ENCODE measurements at regions not wholly inside any gene's neighbourhood (a gene's known extent, or its start where the extent isn't known, plus 50 kb on each side); places are given as distances from the start of the nearest gene placed in this dataset.

- TF ChIP-seq GATA3 (IDR thresholded peaks at IDR 0.05; ENCODE audit: low read depth, low read length) = no peak
- no peak for TF ChIP-seq GATA2 (IDR thresholded peaks at IDR 0.05; ENCODE audit: low read depth, low read length)
These were observed 134.0 kb upstream of the IRX6 start for GRCh38 chr16:55189682-55190636.

GRCh38 chr16:55192734-55193133 lies 131.3 kb upstream of the IRX6 start:
- TF ChIP-seq GATA3 (IDR thresholded peaks at IDR 0.05; ENCODE audit: low read depth, low read length) = no peak
- TF ChIP-seq GATA2 (IDR thresholded peaks at IDR 0.05; ENCODE audit: low read depth, low read length) = no peak

- TF ChIP-seq GATA2 (IDR thresholded peaks at IDR 0.05; ENCODE audit: low read depth, low read length) (no peak), GATA3 (IDR thresholded peaks at IDR 0.05; ENCODE audit: low read depth, low read length) (no peak)
These were observed 120.4 kb upstream of the IRX6 start for GRCh38 chr16:55203570-55203969.

- TF ChIP-seq GATA2 (IDR thresholded peaks at IDR 0.05; ENCODE audit: low read depth, low read length) (no peak), GATA3 (IDR thresholded peaks at IDR 0.05; ENCODE audit: low read depth, low read length) (no peak)
These were observed 119.9 kb upstream of the IRX6 start for GRCh38 chr16:55204069-55204468.

GRCh38 chr16:55204923-55205322 lies 119.1 kb upstream of the IRX6 start:
- no peak for TF ChIP-seq GATA3 (IDR thresholded peaks at IDR 0.05; ENCODE audit: low read depth, low read length)
- TF ChIP-seq GATA2 (IDR thresholded peaks at IDR 0.05; ENCODE audit: low read depth, low read length) = no peak

- TF ChIP-seq GATA2 (IDR thresholded peaks at IDR 0.05; ENCODE audit: low read depth, low read length) = no peak
- no peak for TF ChIP-seq GATA3 (IDR thresholded peaks at IDR 0.05; ENCODE audit: low read depth, low read length)
These were observed 116.1 kb upstream of the IRX6 start for GRCh38 chr16:55207693-55208428.

GRCh38 chr16:55209626-55210025 lies 114.4 kb upstream of the IRX6 start:
- TF ChIP-seq GATA3 (IDR thresholded peaks at IDR 0.05; ENCODE audit: low read depth, low read length) = no peak
- TF ChIP-seq GATA2 (IDR thresholded peaks at IDR 0.05; ENCODE audit: low read depth, low read length) = no peak

- TF ChIP-seq GATA2 (IDR thresholded peaks at IDR 0.05; ENCODE audit: low read depth, low read length) (no peak), GATA3 (IDR thresholded peaks at IDR 0.05; ENCODE audit: low read depth, low read length) (no peak)
These were observed 111.2 kb upstream of the IRX6 start for GRCh38 chr16:55212791-55213190.

- TF ChIP-seq GATA3 (IDR thresholded peaks at IDR 0.05; ENCODE audit: low read depth, low read length) = no peak
- TF ChIP-seq GATA2 (IDR thresholded peaks at IDR 0.05; ENCODE audit: low read depth, low read length) = no peak
These were observed 109.6 kb upstream of the IRX6 start for GRCh38 chr16:55214412-55214811.

GRCh38 chr16:55214974-55215494 lies 109.0 kb upstream of the IRX6 start:
- no peak for TF ChIP-seq GATA3 (IDR thresholded peaks at IDR 0.05; ENCODE audit: low read depth, low read length)
- TF ChIP-seq GATA2 (IDR thresholded peaks at IDR 0.05; ENCODE audit: low read depth, low read length) = no peak

- no peak for TF ChIP-seq GATA3 (IDR thresholded peaks at IDR 0.05; ENCODE audit: low read depth, low read length)
- TF ChIP-seq GATA2 (IDR thresholded peaks at IDR 0.05; ENCODE audit: low read depth, low read length) = no peak
These were observed 106.6 kb upstream of the IRX6 start for GRCh38 chr16:55217392-55217791.

- no peak for TF ChIP-seq GATA2 (IDR thresholded peaks at IDR 0.05; ENCODE audit: low read depth, low read length)
These were observed 102.2 kb upstream of the IRX6 start for GRCh38 chr16:55221836-55222235.

GRCh38 chr16:55222486-55222885 lies 101.5 kb upstream of the IRX6 start:
- TF ChIP-seq GATA3 (IDR thresholded peaks at IDR 0.05; ENCODE audit: low read depth, low read length) = no peak
- no peak for TF ChIP-seq GATA2 (IDR thresholded peaks at IDR 0.05; ENCODE audit: low read depth, low read length)

GRCh38 chr16:55225972-55226542 lies 97.9 kb upstream of the IRX6 start:
- TF ChIP-seq GATA3 (IDR thresholded peaks at IDR 0.05; ENCODE audit: low read depth, low read length) = no peak
- no peak for TF ChIP-seq GATA2 (IDR thresholded peaks at IDR 0.05; ENCODE audit: low read depth, low read length)

Measured in SH-SY5Y (cell line).